Mammary epithelial cell (primary cell): ENCODE measurements at regions not wholly inside any gene's neighbourhood (a gene's known extent, or its start where the extent isn't known, plus 50 kb on each side); places are given as distances from the start of the nearest gene placed in this dataset.

ENCODE experiments used
- CTCF ChIP-seq, 2 donors: IDR thresholded peaks in 1 of 2; conservative IDR thresholded peaks in 1 of 2; 2 replicates each; pipeline ENCODE4 v1.5.1; 2011 to 2012; ENCODE audit warnings: inconsistent platforms in 2 of 2, low read length in 2 of 2, mild to moderate bottlenecking in 2 of 2, control low read depth in 1 of 2, low read depth in 1 of 2; ENCODE audit not compliant: insufficient read depth in 1 of 2; ENCODE audit errors: extremely low read depth in 1 of 2
- EZH2 ChIP-seq: IDR thresholded peaks from 2 replicates; pipeline ENCODE4 v1.6.1; 2012; ENCODE audit warnings: low read length, inconsistent platforms, borderline replicate concordance

- TF ChIP-seq CTCF (conservative IDR thresholded peaks at IDR 0.05 in 1 of 2, IDR thresholded peaks at IDR 0.05 in 1 of 2; ENCODE audit: extremely low read depth in 1 of 2, insufficient read depth in 1 of 2, low read depth in 1 of 2, low read length in 2 of 2), result no peak
- TF ChIP-seq EZH2, result no peak
Observed at GRCh38 chrX:65941775-65942174, 98.1 kb downstream of the VSIG4 start.
